HG03060 (cell line): ENCODE measurements at regions not wholly inside any gene's neighbourhood (a gene's known extent, or its start where the extent isn't known, plus 50 kb on each side); places are given as distances from the start of the nearest gene placed in this dataset.
"Not testable (repeated sequence)": the region's sequence is repeated elsewhere in the genome, so short reads cannot be mapped to it uniquely, and the experiment has no call there.

Experiments used
- ATAC-seq: cut with Tn5 transposase; IDR thresholded peaks from one replicate; pipeline ENCODE4 v1.9.1; 2021; ENCODE audit warnings: low read depth, moderate number of reproducible peaks; ENCODE audit not compliant: unreplicated experiment

DNA sequence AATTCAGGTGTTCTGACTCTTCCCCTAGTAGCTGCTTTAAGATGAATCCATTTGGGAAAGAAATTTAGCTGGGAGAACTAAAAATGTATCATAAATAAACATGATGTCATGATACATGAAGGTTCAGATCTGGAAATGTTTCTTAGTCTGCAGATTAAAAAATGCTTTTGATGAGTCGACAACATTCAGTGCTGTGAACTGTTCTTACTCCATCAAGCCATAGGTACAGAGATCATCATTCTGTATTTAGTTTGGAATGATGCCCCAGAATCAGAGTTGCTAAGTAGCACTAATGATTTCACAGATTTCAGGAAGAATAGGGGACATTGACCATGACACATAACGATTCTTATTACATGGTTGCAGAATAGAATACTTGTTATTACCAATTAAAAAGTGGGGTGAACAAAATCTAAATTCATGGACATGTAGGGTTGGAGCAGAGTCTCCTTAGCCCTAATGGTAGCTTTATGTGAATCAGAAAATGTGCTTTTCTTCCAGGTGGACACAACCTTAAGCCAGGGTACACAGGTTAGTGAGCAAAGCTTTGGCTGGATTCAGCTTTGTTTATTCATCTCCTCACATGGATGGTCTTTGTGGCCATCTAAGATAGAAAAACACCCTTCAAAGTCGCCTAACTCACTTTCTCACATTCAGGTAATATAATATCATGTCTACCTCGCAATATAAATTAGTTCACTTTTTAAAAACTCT is 205.4 kb upstream of the SEL1L start:
- no peak for ATAC-seq

DNA sequence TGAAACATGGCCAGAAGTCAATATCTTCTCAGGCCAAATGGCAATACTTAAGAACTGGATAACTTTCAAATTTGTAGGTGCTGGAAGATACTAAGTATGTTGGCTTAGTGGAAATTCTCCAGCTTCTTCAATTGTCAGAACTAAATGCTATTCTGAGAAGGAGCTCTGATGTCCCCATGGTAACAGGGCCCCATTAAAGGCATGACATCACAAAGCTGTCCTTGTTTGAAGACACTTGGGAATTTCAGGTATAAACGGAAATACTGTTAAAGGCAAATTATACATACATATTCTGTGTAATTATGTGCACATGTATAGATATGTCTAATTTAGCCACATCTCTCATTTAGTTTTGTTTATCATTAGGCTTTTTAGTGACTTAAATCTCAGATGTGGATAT is 210.0 kb upstream of the SEL1L start:
- no peak for ATAC-seq

DNA sequence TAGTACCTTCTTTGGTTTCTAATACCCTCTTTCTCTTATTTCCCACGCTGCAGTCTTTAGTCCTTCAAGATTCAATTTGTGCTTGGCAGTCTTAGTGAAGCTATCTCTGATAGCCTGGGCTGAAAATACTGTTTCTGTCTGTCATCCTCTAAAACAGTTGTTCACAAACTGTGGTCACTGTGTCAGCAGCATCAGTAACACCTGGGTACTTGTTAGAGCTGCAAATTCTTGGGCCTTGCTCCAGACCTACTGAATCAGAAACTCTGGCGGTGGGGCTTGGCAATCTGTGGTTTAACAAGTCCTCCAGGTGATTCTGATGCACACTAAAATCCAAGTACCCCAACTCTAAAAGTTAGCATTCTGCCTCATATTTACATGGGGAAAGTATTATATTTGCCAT is 217.5 kb upstream of the SEL1L start:
- ATAC-seq: no peak

DNA sequence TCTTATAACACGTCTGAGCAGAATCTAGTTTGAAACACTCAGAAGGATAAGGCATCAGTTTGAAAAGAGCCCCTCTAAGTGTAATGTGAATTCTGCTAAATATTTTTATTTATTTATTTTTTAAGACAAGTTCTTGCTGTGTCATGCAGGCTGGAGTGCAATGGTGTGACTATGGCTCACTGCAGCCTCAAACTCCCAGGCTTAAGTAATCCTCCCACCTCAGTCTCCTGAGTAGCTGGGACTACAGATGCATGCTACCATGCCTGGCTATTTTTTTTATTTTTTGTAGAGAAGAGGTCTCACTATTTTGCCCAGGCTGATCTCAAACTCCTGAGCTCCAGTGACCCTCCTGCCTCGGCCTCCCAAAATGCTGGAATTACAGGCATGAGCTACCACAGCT is 225.9 kb upstream of the SEL1L start:
- no peak for ATAC-seq

DNA sequence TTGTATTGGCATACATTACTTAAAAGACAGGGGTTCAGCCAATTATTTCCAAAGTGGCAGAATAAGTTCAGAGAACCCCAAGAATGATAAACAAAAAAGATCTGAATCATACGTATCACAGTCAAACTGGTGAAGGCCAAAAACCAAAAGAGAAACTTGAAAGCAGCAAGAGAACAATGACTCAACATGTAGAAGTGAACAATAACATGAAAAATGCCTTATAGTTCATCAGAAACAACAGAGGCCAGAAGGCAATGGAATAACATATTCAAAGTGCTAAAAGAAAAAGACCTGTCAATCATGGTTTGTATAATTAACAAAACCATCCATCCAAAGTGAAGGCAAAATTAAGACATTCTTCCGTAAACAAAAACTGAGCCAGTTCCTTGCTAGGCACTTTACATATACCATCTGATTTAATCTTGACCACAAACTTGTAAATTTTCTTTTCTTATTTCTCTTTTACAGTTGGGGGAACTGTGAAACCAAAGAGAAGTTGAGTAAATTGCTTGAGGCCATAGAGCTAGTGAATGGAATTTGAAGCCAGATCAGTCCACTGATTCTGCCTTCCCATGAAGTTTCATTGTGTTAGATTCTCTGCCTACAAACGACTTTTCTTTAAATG is 232.1 kb upstream of the SEL1L start:
- no peak for ATAC-seq

DNA sequence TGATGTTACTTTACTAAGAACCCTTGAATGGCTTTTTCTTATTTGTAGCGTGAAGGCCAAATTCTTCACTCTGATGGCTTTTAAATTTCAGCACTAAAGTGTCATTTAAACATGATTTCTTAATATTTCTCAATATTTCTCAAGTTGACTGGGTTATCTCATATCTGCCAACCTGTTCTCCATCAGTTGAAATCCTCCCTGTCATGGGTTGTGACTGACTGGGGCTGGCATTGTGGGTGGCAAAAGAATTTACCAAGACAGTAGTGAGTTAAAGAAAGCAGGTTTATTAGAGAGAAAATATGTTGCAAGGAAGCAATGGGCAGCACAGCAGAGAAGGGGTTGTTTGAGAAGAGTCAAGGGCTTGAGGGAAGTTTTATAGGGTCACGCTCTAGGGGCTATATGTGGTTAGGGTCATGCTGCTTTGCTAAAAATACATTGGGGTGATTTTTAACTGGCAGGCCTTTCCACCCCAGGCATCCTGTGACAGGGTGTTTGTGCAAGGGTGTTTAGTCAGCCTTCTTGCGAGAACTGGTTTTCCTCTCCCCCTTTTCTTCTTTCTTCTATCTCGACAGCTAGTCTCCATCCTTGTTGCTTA is 232.8 kb upstream of the SEL1L start:
- ATAC-seq: no peak

DNA sequence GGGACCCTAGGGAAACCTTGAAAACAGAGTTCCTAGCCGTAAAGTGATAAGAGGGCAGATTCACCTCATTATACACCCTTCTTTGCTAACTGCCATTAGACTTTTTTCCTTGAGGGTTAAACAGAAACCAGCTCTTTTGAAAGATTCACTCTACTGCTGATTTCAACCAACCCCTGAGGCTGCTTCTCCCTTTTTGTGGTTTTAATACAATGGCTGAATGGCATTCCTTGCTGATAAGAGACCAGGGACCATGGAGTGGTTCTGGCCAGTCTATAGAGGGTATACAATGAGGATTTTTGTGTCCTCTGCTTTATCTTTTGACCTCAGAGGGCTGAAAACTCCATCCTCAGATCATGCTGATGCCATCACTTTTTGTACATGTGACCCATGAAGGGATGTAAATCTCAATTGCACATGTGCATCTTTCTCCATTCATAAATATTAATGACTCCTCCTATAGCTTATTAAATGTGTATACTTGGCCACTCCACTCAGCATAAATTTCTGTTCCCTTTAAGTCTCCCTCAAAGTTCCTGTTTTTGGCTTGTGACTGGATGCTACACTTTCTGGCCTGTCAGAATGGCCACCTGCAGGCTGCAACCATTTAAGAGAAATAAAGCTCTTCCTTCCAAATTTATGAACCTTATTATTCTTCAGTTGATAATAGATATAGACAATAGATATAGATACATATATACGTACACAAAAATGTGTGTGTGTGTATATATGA is 233.8 kb upstream of the SEL1L start:
- ATAC-seq: no peak

DNA sequence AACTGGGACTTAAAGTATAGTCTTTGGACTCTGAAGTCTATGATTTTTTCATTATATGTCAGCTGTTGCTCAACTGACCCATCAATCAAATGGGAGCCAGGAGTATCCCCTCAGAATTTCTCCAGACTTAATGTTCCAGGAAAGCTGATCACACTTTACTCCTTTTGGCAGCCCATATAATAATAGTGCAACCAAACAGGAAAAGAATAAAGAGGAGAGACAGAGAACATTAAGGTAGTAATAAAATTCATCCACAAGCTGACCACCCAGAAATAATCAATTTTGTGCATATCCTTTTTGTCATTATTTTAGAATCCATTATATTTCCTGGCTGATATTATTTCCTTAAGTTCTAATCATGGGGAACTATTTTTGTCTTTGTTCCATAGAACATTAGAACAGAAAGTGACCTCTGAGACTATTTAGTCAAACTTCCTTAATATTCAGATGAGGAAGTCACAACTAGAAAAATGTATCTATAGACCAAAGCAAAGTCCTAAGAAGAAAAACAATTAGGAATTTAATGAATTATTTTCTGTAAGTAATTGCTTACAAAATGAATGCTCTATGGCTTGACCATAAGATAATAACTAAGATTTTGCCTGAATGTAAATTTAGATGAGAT is 238.1 kb upstream of the SEL1L start:
- no peak for ATAC-seq

DNA sequence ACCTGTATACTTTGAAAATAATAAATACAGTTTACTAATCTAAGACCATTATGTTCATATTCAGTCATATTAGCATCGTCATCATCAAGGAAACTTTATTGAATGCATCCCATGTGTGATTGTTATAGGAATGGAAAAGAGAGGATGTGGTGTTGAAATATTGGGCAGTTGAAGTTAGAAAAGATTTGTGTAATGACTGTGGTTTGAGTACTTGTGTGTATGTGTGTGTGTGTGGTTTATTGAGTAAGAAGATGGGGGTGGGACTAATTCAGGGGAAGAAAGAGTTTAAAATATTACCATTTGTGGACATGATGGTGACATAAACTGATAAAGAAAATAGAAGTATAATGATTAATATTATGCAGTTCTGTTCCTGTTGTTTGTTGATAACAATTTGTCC is 238.7 kb upstream of the SEL1L start:
- no peak for ATAC-seq

DNA sequence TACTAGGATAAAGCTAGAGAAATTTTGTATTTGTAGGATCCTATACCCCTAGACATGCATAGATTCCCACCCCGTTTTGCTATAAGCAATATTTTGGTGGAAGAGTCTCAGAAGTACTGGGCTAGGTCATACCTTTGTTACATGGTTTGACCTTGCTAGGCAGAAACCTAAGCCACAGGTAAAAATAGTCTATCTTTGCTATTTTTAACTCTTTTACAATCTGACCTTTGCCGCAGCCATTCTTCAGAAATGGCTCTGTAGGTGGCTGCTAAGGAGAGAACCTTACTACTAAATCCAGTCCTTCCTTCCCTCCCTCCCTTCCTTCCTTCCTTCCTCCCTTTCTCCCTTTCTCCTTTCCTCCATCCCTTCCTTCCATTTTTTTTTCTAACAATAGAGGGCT is 242.9 kb upstream of the SEL1L start:
- ATAC-seq: no peak

DNA sequence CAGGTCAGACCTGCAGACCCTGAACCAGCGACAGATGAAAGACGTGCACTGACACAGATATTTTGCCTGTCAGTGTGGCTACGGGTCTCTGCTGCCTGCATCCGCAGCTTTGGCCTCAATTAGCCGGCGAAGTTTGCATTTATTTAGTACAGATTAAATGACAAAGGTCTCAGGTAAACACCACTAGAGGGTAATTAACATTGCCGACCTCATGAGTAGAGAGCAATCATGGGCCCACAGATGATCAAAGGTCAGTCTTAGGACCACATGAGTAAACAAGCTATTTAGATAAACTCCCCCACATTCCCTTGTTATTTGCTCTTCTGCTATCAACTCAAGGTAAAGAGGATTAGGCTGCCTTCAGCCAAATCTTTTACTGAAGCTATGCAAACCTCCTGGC is 248.1 kb upstream of the SEL1L start:
- ATAC-seq: not testable (repeated sequence)

DNA sequence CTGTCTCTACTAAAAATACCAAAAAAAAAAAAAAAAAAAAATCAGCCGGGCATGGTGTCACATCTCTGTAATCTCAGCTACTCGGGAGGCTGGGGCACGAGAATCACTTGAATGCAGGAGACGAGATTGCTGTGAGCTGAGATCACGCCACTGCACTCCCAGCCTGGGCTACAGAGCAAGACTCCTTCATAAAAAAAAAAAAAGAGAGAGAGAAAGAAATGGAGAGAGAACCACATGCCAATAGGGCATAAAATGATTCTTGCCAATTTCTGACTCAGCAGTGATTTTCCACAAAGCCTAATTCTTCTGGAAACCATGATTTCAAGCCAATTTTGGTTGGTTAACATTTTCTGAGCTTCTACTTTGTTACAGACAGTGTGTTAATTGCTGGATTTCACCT is 250.4 kb upstream of the SEL1L start:
- no peak for ATAC-seq

DNA sequence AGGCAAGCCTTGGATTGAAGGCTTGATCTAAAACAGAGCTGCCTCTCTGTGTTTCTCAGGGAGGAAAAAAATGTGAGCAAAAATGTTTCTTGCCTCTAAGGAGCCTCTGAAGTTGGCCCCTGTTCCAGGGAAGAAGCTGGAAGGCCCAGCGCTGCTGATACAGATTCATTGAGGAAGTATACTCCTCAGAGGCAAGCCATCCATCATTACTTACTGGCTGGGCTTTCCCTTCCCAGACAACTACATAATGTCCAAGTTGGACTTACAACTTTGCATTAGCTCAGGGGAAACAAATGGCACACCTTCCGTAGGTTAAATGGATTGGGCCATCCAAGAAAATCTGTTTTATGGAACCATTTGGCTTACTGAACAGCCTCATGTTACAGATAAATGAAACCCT is 263.7 kb upstream of the SEL1L start:
- no peak for ATAC-seq

DNA sequence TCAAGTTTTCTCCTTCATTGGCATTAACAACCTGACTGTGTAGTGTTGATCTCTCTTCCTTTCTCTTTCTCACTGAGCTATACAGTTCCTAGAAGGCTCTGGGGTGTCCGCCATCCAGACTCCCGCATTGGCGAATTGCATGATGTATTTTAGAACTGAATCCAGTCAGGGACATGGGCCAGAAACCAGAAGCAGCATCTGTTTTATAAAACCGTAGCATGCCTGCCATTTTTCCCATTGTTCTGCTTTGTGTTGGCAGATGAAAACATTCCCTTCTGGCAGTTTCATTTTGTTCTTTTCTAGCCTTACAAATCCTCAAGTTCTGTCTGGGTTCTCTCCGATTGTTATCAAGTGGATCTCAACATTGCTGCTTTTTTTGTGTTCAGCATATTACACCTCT is 268.3 kb upstream of the SEL1L start:
- ATAC-seq: no peak

DNA sequence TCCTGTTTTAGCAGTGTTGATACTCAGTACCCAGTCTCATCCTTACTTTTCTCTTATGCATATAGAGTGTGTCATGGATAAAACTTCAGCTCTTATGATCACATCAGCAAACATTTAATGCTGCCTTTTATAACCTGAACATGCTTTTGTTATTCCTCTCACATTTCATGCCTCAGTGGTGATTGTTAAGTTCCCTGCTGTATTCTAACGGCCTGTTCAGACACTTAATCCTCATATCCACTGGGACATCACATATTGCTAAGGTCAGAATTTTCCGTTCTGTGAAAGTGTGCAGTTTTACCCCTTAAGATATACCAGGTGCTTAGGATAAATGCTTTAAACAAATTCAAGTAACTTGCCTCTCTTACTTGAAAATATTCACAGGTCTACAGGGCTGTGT is 268.7 kb upstream of the SEL1L start:
- no peak for ATAC-seq

DNA sequence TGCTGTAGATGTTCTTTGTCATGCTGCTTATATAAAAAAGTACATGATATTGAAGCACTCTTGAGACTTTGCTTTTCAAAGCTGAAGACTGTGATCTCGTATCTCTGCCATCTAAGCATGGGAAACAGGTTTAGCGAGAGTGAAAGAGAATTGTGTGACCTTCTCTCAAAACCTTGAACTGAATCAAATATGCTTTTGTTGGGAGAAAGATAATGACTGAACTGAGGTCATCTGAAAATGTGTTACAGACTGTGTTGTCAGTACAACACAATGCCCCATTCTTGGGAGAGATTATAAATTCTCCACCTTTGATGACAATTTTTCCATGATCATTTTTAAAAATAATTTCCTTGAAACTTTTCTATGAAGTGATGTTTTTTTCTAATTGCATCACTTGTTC is 272.1 kb upstream of the SEL1L start:
- no peak for ATAC-seq

DNA sequence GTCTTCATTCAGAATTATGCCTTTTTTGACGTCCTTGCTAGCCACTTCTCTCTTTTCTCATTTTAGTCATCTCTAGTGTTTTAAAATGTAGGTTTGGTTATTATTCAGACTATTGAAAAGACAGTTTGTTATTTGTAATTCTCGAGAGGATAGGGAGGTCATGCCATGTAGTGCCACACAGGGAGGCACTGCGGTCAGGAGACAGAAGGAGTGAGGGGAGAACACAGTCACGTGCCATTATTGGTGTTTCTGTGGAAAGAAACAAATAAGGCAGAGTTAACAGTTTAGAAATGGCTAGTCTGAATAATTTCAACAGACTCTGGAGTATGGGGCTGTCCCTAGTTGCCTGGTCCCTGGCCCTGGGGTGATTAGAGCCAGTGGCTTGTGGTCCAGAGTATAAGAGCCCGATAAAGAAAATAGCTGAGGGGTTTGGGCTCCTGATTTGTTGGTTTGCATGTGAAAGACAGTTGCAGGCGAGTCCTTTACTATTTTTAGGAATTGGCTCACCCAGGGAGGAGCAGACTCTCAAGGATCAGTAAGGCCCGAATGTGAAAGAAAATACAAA is 278.1 kb upstream of the SEL1L start:
- no peak for ATAC-seq

DNA sequence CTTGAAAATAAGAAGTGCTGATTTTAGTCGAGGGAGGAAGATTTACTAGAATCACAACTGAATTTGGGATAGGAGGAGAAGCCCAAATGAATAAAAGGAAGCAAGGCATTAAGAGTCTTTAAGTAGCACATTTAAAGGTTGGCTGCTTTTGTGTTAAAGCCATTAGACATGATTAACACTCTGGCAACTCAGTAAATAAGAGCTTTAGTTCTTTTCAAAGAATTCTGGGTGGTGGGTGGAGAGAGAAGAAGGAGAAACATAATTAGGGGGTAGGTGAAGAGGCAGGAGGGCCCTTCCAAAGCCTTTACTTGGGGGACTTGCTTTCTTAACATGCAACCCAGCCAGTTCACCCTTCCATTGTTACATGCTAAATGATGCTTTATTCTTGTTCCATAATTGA is 284.6 kb upstream of the SEL1L start:
- ATAC-seq: no peak

DNA sequence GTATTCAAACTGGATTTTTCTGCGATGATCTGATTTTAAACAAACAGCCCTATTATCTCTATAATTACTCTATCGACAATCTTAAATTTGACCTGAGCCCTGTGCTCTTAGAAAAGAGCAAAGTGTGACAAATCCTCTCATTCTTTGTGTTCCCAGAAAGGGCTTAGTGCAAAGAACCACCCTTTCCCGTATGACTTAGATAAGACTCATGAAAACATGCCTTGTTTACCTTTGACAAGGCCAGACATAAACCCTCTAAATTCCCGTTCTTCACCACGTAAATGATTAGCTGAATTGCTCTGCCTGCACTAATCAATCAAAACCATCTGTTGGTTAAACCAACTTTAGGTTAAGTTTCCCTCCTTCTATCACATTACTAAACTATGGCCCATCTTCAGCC is 285.7 kb upstream of the SEL1L start:
- no peak for ATAC-seq

DNA sequence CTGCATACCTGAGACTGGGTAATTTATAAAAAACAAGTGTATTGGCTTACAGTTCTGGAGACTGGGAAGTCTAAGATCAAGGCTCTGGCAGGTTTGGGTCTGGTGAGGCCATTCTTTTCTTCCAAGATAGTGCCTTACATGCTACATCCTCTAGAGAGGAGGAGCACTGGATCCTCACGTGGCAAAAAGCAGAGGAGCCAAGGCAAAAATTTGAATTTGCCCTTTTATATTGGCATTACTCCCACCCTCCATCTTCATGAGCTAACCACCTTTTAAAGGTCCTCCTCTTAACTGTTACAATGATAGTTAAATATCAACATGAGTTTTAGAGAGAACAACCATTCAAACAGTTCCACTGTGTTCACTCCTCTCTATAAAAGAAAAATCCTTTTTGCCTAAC is 286.3 kb upstream of the SEL1L start:
- ATAC-seq: no peak

DNA sequence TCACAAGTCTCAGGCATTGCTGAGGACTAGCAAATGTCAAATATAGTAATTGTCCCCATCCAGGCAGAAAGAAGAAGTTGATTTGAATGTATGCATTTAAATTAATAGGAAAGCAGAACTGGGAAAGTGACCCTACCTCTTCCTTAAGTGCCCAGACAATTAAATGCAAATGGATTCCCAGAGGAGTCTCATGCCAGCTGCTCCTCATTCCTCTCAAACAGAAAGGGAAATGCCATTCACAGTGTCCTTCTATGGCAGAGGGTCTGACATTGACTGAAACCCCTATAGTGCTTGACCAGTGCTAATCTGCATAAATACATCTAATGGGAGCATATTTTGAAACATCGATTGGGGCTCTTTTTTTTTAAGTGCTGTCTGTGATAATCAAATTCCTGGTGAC is 292.4 kb upstream of the SEL1L start:
- ATAC-seq: no peak
